H9 (cell line): ENCODE measurements at regions not wholly inside any gene's neighbourhood (a gene's known extent, or its start where the extent isn't known, plus 50 kb on each side); places are given as distances from the start of the nearest gene placed in this dataset.

ENCODE experiments used
- DNase-seq: peaks from one replicate; pipeline ENCODE4 v3.0.0-alpha.2; 2017
- H2AFZ ChIP-seq: one replicate; pipeline ENCODE4 v1.6.1; 2013; ENCODE audit warnings: mild to moderate bottlenecking, low read length, control low read depth, moderate library complexity
- H2AK5ac ChIP-seq: 2 replicates; pipeline ENCODE4 v1.6.1; 2013; ENCODE audit warnings: low read length, control low read depth, mixed read lengths; ENCODE audit not compliant: insufficient read length
- H2BK120ac ChIP-seq: one replicate; pipeline ENCODE4 v1.6.1; 2013; ENCODE audit warnings: low read depth, mild to moderate bottlenecking, low read length, control low read depth, inconsistent platforms; ENCODE audit not compliant: poor library complexity, severe bottlenecking
- H2BK12ac ChIP-seq: 2 replicates; pipeline ENCODE4 v1.6.1; 2013; ENCODE audit warnings: low read length, control low read depth, mixed read lengths, low read depth; ENCODE audit not compliant: insufficient read length
- H2BK15ac ChIP-seq: 2 replicates; pipeline ENCODE4 v1.6.1; 2013; ENCODE audit warnings: low read depth, low read length, control low read depth
- H2BK20ac ChIP-seq: one replicate; pipeline ENCODE4 v1.6.1; 2013; ENCODE audit warnings: low read depth, mild to moderate bottlenecking, low read length, control low read depth, inconsistent platforms; ENCODE audit not compliant: poor library complexity, severe bottlenecking
- H2BK5ac ChIP-seq: 2 replicates; pipeline ENCODE4 v1.6.1; 2013; ENCODE audit warnings: low read length, control low read depth, mixed read lengths; ENCODE audit not compliant: insufficient read length
- H3K14ac ChIP-seq: 2 replicates; pipeline ENCODE4 v1.6.1; 2013; ENCODE audit warnings: low read length, control low read depth; ENCODE audit not compliant: insufficient read depth
- H3K18ac ChIP-seq: 2 replicates; pipeline ENCODE4 v1.6.1; 2013; ENCODE audit warnings: low read depth, mild to moderate bottlenecking, mixed read lengths, low read length, control low read depth; ENCODE audit not compliant: insufficient read length
- H3K23ac ChIP-seq: 2 replicates; pipeline ENCODE4 v1.6.1; 2013; ENCODE audit warnings: low read length, control low read depth, mixed read lengths, low read depth; ENCODE audit not compliant: insufficient read length
- H3K23me2 ChIP-seq: 2 replicates; pipeline ENCODE4 v1.6.1; 2013; ENCODE audit warnings: low read depth, mild to moderate bottlenecking, mixed read lengths, low read length, control low read depth; ENCODE audit not compliant: insufficient read length, poor library complexity, severe bottlenecking
- H3K27ac ChIP-seq: 2 replicates; pipeline ENCODE4 v1.5.1; 2013; ENCODE audit warnings: low read length, control low read depth, mixed read lengths, low read depth; ENCODE audit not compliant: insufficient read length
- H3K27me3 ChIP-seq: 2 replicates; pipeline ENCODE4 v1.6.1; 2013; ENCODE audit warnings: low read length, control low read depth, inconsistent platforms; ENCODE audit not compliant: insufficient read depth
- H3K4ac ChIP-seq: 2 replicates; pipeline ENCODE4 v1.6.1; 2013; ENCODE audit warnings: low read depth, mild to moderate bottlenecking, control low read depth, inconsistent platforms, low read length, moderate library complexity
- H3K4me1 ChIP-seq: 2 replicates; pipeline ENCODE4 v1.6.1; 2013; ENCODE audit warnings: low read length, control low read depth, inconsistent platforms; ENCODE audit not compliant: insufficient read depth
- H3K4me2 ChIP-seq: 2 replicates; pipeline ENCODE4 v1.6.1; 2013; ENCODE audit warnings: low read length, control low read depth, mixed read lengths; ENCODE audit not compliant: insufficient read length, insufficient read depth
- H3K56ac ChIP-seq: 2 replicates; pipeline ENCODE4 v1.6.1; 2013; ENCODE audit warnings: low read depth, mild to moderate bottlenecking, mixed read lengths, low read length, control low read depth; ENCODE audit not compliant: insufficient read length
- H3K79me1 ChIP-seq: 2 replicates; pipeline ENCODE4 v1.6.1; 2013; ENCODE audit warnings: low read depth, mild to moderate bottlenecking, moderate library complexity, low read length, control low read depth, inconsistent platforms; ENCODE audit not compliant: insufficient read depth, poor library complexity, severe bottlenecking
- H3K79me2 ChIP-seq: 2 replicates; pipeline ENCODE4 v1.6.1; 2013; ENCODE audit warnings: low read length, control low read depth, inconsistent platforms; ENCODE audit not compliant: insufficient read depth
- H3K9ac ChIP-seq: 2 replicates; pipeline ENCODE4 v1.6.1; 2013; ENCODE audit warnings: low read length, control low read depth, mixed read lengths; ENCODE audit not compliant: insufficient read length; ENCODE audit errors: extremely low read depth
- H3K9me3 ChIP-seq: one replicate; pipeline ENCODE4 v1.6.1; 2013; ENCODE audit warnings: low read depth, low read length, inconsistent platforms; ENCODE audit not compliant: control insufficient read depth
- H3T11ph ChIP-seq: one replicate; pipeline ENCODE4 v1.6.1; 2013; ENCODE audit warnings: mild to moderate bottlenecking, low read length, control low read depth, inconsistent platforms
- H4K20me1 ChIP-seq: one replicate; pipeline ENCODE4 v1.6.1; 2013; ENCODE audit not compliant: control insufficient read depth, insufficient read length, insufficient read depth
- H4K5ac ChIP-seq: 2 replicates; pipeline ENCODE4 v1.6.1; 2013; ENCODE audit warnings: low read depth, mild to moderate bottlenecking, mixed read lengths, low read length, control low read depth; ENCODE audit not compliant: insufficient read length
- H4K8ac ChIP-seq: replicated peaks from 2 replicates; pipeline ENCODE4 v1.6.1; 2013; ENCODE audit warnings: low read length, control low read depth, mixed read lengths, low read depth; ENCODE audit not compliant: insufficient read length
- H4K91ac ChIP-seq: 2 replicates; pipeline ENCODE4 v1.6.1; 2013; ENCODE audit warnings: low read depth, mild to moderate bottlenecking, moderate library complexity, mixed read lengths, low read length, control low read depth; ENCODE audit not compliant: insufficient read length
- H3K27ac Mint-ChIP-seq, 3 experiments: 2 replicates in 2 of 3; 3 replicates in 1 of 3; pipeline ENCODE4 v1.8.0; 2020 to 2021; ENCODE audit warnings: mixed read lengths in 3 of 3, mild to moderate bottlenecking in 1 of 3, moderate library complexity in 1 of 3
- H3K27me3 Mint-ChIP-seq: 2 replicates; pipeline ENCODE4 v1.8.0; 2021; ENCODE audit warnings: low read depth, mild to moderate bottlenecking, moderate library complexity, mixed read lengths
- H3K36me3 Mint-ChIP-seq, 3 experiments: 2 replicates in 2 of 3; 3 replicates in 1 of 3; pipeline ENCODE4 v1.8.0; 2020 to 2021; ENCODE audit warnings: low read depth in 3 of 3, mixed read lengths in 3 of 3; ENCODE audit not compliant: insufficient read depth in 1 of 3
- H3K4me1 Mint-ChIP-seq, 2 experiments: 2 replicates each; pipeline ENCODE4 v1.8.0; 2020; ENCODE audit warnings: mixed read lengths in 2 of 2
- H3K4me3 Mint-ChIP-seq, 2 experiments: 2 replicates in 1 of 2; 3 replicates in 1 of 2; pipeline ENCODE4 v1.8.0; 2020 to 2021; ENCODE audit warnings: mild to moderate bottlenecking in 2 of 2, mixed read lengths in 2 of 2, moderate library complexity in 1 of 2
- H3K9me3 Mint-ChIP-seq, 2 experiments: 2 replicates in 1 of 2; 3 replicates in 1 of 2; pipeline ENCODE4 v1.8.0; 2020; ENCODE audit warnings: mild to moderate bottlenecking in 2 of 2, mixed read lengths in 2 of 2, moderate library complexity in 1 of 2
- CTCF ChIP-seq: fragments of 200-600 bp; sonication (generic); conservative IDR thresholded peaks from 3 replicates; pipeline ENCODE4 v1.8.0; 2021; ENCODE audit warnings: antibody characterized with exemption, mild to moderate bottlenecking
- WGBS: extraction: QIAGEN DNeasy Blood & Tissue Kit; methylation state at CpG from one replicate; pipeline ENCODE4 v1.1.7; 2013; ENCODE audit warnings: missing lambda C conversion rate, low lambda C conversion rate, mixed read lengths; ENCODE audit not compliant: insufficient read length; ENCODE audit errors: extremely low coverage; 5-methylcytosine and 5-hydroxymethylcytosine counted together

GRCh38 chr12:68487721-68488309, 122.9 kb upstream of the RAP1B start:
- Histone ChIP-seq H3T11ph (no peak overlapping the region), H4K5ac (no peak overlapping the region), H3K14ac (peak overlapping the region; percentile 71; the same call in 1 of the 2 replicates), H2AK5ac (no peak overlapping the region), H3K18ac (no peak overlapping the region), H4K20me1 (no peaks in the 10 kb centered on the region), H2BK5ac (no peak overlapping the region), H2BK120ac (no peak overlapping the region), H2BK12ac (no peak overlapping the region), H3K4me2 (no peak overlapping the region), H3K23ac (no peak overlapping the region), H3K9ac (no peak overlapping the region), H2BK20ac (no peak overlapping the region), H3K4me1 (no peaks in the 10 kb centered on the region; the same call in 1 of the 2 replicates), H2AFZ (no peak overlapping the region), H3K9me3 (no peaks in the 10 kb centered on the region), H3K79me1 (no peaks in the 10 kb centered on the region), H3K4ac (no peak overlapping the region), H3K27me3 (no peaks in the 10 kb centered on the region), H4K8ac (no peak overlapping the region), H4K91ac (no peak overlapping the region), H3K23me2 (no peaks in the 10 kb centered on the region), H2BK15ac (no peak overlapping the region), H3K27ac (no peak overlapping the region), H3K79me2 (no peaks in the 10 kb centered on the region), H3K56ac (no peak overlapping the region)
- no peak overlapping the region for H3K27ac Mint-ChIP-seq
- no peak for TF ChIP-seq CTCF
- H3K27me3 Mint-ChIP-seq, result peaks cover 7% of the 10 kb centered on the region
- H3K9me3 Mint-ChIP-seq, result no peaks in the 10 kb centered on the region
- H3K4me1 Mint-ChIP-seq, result peaks cover 13 to 14% of the 10 kb centered on the region in 2 experiments
- H3K36me3 Mint-ChIP-seq, result no peaks in the 10 kb centered on the region
- H3K4me3 Mint-ChIP-seq, result no peak overlapping the region; a peak in 1 of 5 replicates
- DNase-seq, result peak; percentile 60
- no CpG with 5 or more reads among the region's 13 CpGs for WGBS
